Peyer's patch (tissue), 4 donors: ENCODE measurements at regions not wholly inside any gene's neighbourhood (a gene's known extent, or its start where the extent isn't known, plus 50 kb on each side); places are given as distances from the start of the nearest gene placed in this dataset.

ENCODE experiments used
- POLR2A ChIP-seq, 2 donors: fragments of 450-650 bp; IDR thresholded peaks; one replicate each; pipeline ENCODE4 v1.5.1; 2017; ENCODE audit warnings: antibody characterized with exemption in 2 of 2, mild to moderate bottlenecking in 2 of 2, moderate library complexity in 2 of 2
- TF ChIP-seq, protein P1 (sequence below), 6 experiments: fragments of 450-650 bp in 4 of 6; fragments of 200-600 bp in 2 of 6; sonication (generic) in 1 of 6; IDR thresholded peaks; one replicate each; pipeline ENCODE4 v1.5.1; 2017 to 2019; ENCODE audit warnings: antibody characterized with exemption in 6 of 6, mild to moderate bottlenecking in 3 of 6, moderate library complexity in 1 of 6

- TF ChIP-seq, protein P1, sequence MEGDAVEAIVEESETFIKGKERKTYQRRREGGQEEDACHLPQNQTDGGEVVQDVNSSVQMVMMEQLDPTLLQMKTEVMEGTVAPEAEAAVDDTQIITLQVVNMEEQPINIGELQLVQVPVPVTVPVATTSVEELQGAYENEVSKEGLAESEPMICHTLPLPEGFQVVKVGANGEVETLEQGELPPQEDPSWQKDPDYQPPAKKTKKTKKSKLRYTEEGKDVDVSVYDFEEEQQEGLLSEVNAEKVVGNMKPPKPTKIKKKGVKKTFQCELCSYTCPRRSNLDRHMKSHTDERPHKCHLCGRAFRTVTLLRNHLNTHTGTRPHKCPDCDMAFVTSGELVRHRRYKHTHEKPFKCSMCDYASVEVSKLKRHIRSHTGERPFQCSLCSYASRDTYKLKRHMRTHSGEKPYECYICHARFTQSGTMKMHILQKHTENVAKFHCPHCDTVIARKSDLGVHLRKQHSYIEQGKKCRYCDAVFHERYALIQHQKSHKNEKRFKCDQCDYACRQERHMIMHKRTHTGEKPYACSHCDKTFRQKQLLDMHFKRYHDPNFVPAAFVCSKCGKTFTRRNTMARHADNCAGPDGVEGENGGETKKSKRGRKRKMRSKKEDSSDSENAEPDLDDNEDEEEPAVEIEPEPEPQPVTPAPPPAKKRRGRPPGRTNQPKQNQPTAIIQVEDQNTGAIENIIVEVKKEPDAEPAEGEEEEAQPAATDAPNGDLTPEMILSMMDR (IDR thresholded peaks at IDR 0.05), result no peak
- TF ChIP-seq POLR2A (IDR thresholded peaks at IDR 0.05), result no peak
Observed at GRCh38 chr6:150549674-150550101, 50.0 kb upstream of the PLEKHG1 start.
